GM12878 (cell line): ENCODE measurements at regions not wholly inside any gene's neighbourhood (a gene's known extent, or its start where the extent isn't known, plus 50 kb on each side); places are given as distances from the start of the nearest gene placed in this dataset.

Experiments used
- ATAC-seq: fragments of 200-7000 bp; cut with Tn5 transposase; 3 replicates; pipeline ENCODE4 v1.9.1; 2020; ENCODE audit warnings: mild to moderate bottlenecking, moderate library complexity
- BruUV-seq: library from RNA; stranded (reverse); fragments of 400-500 nt; replicated peaks from 2 replicates; lab custom pipeline; 2021; lab: Mats Ljungman, UMichigan
- CTCF ChIA-PET: fragments of 300-600 bp; sonication (Branson Sonifier 250); formaldehyde crosslinking; extraction: SDS; loops from one replicate; lab custom pipeline; 2021; ENCODE audit warnings: inconsistent platforms; lab: Yijun Ruan, JAX
- POLR2A ChIA-PET: fragments of 350-600 bp; formaldehyde crosslinking; extraction: SDS; loops from one replicate; lab custom pipeline; 2021; ENCODE audit warnings: inconsistent platforms; lab: Charles Lee
- RAD21 ChIA-PET: fragments of 300-600 bp; sonication (Branson Sonifier 250); formaldehyde crosslinking; loops from one replicate; lab custom pipeline; 2023; ENCODE audit warnings: antibody characterized with exemption; ENCODE audit not compliant: unreplicated experiment; lab: Charles Lee
- SMC1A ChIA-PET: fragments of 300-600 bp; sonication (Branson Sonifier 250); formaldehyde crosslinking; loops from one replicate; lab custom pipeline; 2023; ENCODE audit not compliant: unreplicated experiment, uncharacterized antibody; lab: Charles Lee
- DNase-seq: peaks from one replicate; pipeline ENCODE4 v3.0.0-alpha.2; 2011; ENCODE audit warnings: low read depth, low spot score
- FAIRE-seq: peaks from 3 replicates; lab custom pipeline; 2011; peaks lifted over from hg19 to GRCh38; lab: Jason Lieb, UNC
- H2AFZ ChIP-seq: 2 replicates; pipeline ENCODE4 v1.6.0; 2011; ENCODE audit warnings: low read depth, low read length, control low read depth; ENCODE audit not compliant: control insufficient read depth
- H3K27ac ChIP-seq: 2 replicates; pipeline ENCODE4 v1.5.1; 2011; ENCODE audit warnings: control low read depth; ENCODE audit not compliant: control insufficient read depth, insufficient read depth
- H3K27me3 ChIP-seq, 2 experiments: replicated peaks in 1 of 2; 2 replicates each; pipeline versions ENCODE4 v1.6.0 to v1.6.1; 2011; ENCODE audit warnings: low read length in 1 of 2; ENCODE audit not compliant: control insufficient read depth in 2 of 2, insufficient read depth in 2 of 2
- H3K36me3 ChIP-seq, 2 experiments: 2 replicates each; pipeline ENCODE4 v1.5.1; 2011; ENCODE audit warnings: low read length in 1 of 2; ENCODE audit not compliant: control insufficient read depth in 2 of 2, insufficient read depth in 2 of 2
- H3K4me1 ChIP-seq: 2 replicates; pipeline ENCODE4 v1.6.1; 2011; ENCODE audit warnings: mild to moderate bottlenecking, low read length, moderate library complexity, mixed read lengths; ENCODE audit not compliant: control insufficient read depth, insufficient read depth
- H3K4me2 ChIP-seq: 2 replicates; pipeline ENCODE4 v1.6.0; 2011; ENCODE audit warnings: control low read depth; ENCODE audit not compliant: control insufficient read depth, insufficient read depth
- H3K4me3 ChIP-seq: fragments of 200-600 bp; sonication (generic); 2 replicates; pipeline ENCODE4 v1.5.1; 2016
- H3K79me2 ChIP-seq: 2 replicates; pipeline ENCODE4 v1.6.0; 2011; ENCODE audit warnings: low read length; ENCODE audit not compliant: control insufficient read depth, insufficient read depth
- H3K9ac ChIP-seq: 2 replicates; pipeline ENCODE4 v1.8.0; 2011; ENCODE audit warnings: low read length, control low read depth, mixed read lengths; ENCODE audit not compliant: control insufficient read depth, insufficient read depth
- H3K9me3 ChIP-seq: replicated peaks from 3 replicates; pipeline ENCODE4 v1.5.1; 2011; ENCODE audit warnings: mild to moderate bottlenecking, low read length; ENCODE audit not compliant: control insufficient read depth, insufficient read depth
- H4K20me1 ChIP-seq: 2 replicates; pipeline ENCODE4 v1.6.0; 2011; ENCODE audit not compliant: control insufficient read depth, insufficient read depth
- CBX5 ChIP-seq: sonication (generic); IDR thresholded peaks from 2 replicates; pipeline ENCODE4 v1.6.1; 2016; ENCODE audit warnings: low read depth, moderate library complexity, mild to moderate bottlenecking, inconsistent platforms
- CTCF ChIP-seq, 3 experiments: IDR thresholded peaks in 2 of 3; conservative IDR thresholded peaks in 1 of 3; 2 replicates each; pipeline ENCODE4 v1.5.1; 2011; ENCODE audit warnings: low read depth in 3 of 3, low read length in 3 of 3, mild to moderate bottlenecking in 3 of 3, control low read depth in 2 of 3, moderate library complexity in 2 of 3, inconsistent platforms in 1 of 3, mixed read lengths in 1 of 3; ENCODE audit not compliant: control insufficient read depth in 2 of 3, insufficient read depth in 1 of 3; ENCODE audit errors: extremely low read depth in 1 of 3
- E2F8 ChIP-seq: fragments of 450-650 bp; IDR thresholded peaks from 2 replicates; pipeline ENCODE4 v1.6.1; 2018; ENCODE audit warnings: mild to moderate bottlenecking, low read depth, moderate library complexity; ENCODE audit not compliant: partially characterized antibody
- HSF1 ChIP-seq: fragments of 150-350 bp; IDR thresholded peaks from 2 replicates; pipeline ENCODE4 v1.6.1; 2014; ENCODE audit warnings: mild to moderate bottlenecking, low read depth, low read length
- POLR2AphosphoS2 ChIP-seq: IDR thresholded peaks from 2 replicates; pipeline ENCODE4 v1.6.1; 2011; ENCODE audit warnings: low read depth, mild to moderate bottlenecking, low read length, improper control_type of control experiment, moderate library complexity
- RUNX3 ChIP-seq: IDR thresholded peaks from 2 replicates; pipeline ENCODE4 v1.6.1; 2012; ENCODE audit warnings: low read length, inconsistent platforms
- STAT3 ChIP-seq: IDR thresholded peaks from 2 replicates; pipeline ENCODE4 v1.6.1; 2011; ENCODE audit warnings: low read depth, low read length, improper control_type of control experiment
- YBX1 ChIP-seq: fragments of 450-650 bp; IDR thresholded peaks from 2 replicates; pipeline ENCODE4 v1.6.1; 2016; ENCODE audit warnings: antibody characterized with exemption
- YY1 ChIP-seq: IDR thresholded peaks from 2 replicates; pipeline ENCODE4 v1.6.1; 2011; ENCODE audit warnings: low read depth, mild to moderate bottlenecking, low read length
- ZNF207 ChIP-seq: fragments of 450-650 bp; IDR thresholded peaks from 2 replicates; pipeline ENCODE4 v1.6.1; 2014; ENCODE audit warnings: antibody characterized with exemption, mild to moderate bottlenecking, borderline replicate concordance
- WGBS: methylation state at CpG from one replicate; pipeline ENCODE4 v1.1.6; 2016; ENCODE audit warnings: low lambda C conversion rate; ENCODE audit not compliant: insufficient replicate concordance, insufficient coverage; ENCODE audit errors: missing lambda C conversion rate; 5-methylcytosine and 5-hydroxymethylcytosine counted together
- in situ Hi-C: fragments of 300-500 bp; cut with MboI; formaldehyde crosslinking; loops from 9 replicates; pipeline ENCODE4 v1.14.3; 2018; ENCODE audit warnings: mixed read lengths
- intact Hi-C: fragments of 100-400 bp; cut with micrococcal nuclease; formaldehyde crosslinking; loops from one replicate; pipeline ENCODE4 v1.14.2; 2022; ENCODE audit not compliant: unreplicated experiment

GRCh38 chr1:60184521-60184920, 111.0 kb upstream of the C1orf87 start:
- H3K36me3 ChIP-seq, result no peaks in the 10 kb centered on the region
- ChIA-PET RAD21 (no interaction called here), CTCF (no interaction called here), POLR2A (no interaction called here), SMC1A (no interaction called here)
- no peaks in the 10 kb centered on the region for H4K20me1 ChIP-seq
- intact Hi-C loops (no loop called here), in situ Hi-C loops (no loop called here)
- no peaks in the 10 kb centered on the region for H3K27me3 ChIP-seq
- DNase-seq, result no peak
- no peak for ATAC-seq
- H3K4me1 ChIP-seq, result no peaks in the 10 kb centered on the region
- H3K79me2 ChIP-seq, result no peaks in the 10 kb centered on the region
- no peak overlapping the region for H3K27ac ChIP-seq
- BruUV-seq, result no TSS peak
- H3K9ac ChIP-seq, result no peak overlapping the region
- H3K4me2 ChIP-seq, result no peak overlapping the region
- 25% methylated on average over 2 of the region's 2 CpGs for WGBS
- no peak overlapping the region for H3K4me3 ChIP-seq
- H3K9me3 ChIP-seq, result no peaks in the 10 kb centered on the region; the same call in 2 of the 3 replicates
- no peak for FAIRE-seq
- TF ChIP-seq POLR2AphosphoS2 (no peak), YBX1 (no peak), STAT3 (no peak), HSF1 (no peak), CBX5 (no peak), RUNX3 (no peak), CTCF (IDR thresholded peaks at IDR 0.05 in 2 of 3, conservative IDR thresholded peaks at IDR 0.05 in 1 of 3; ENCODE audit: control insufficient read depth in 2 of 3, extremely low read depth in 1 of 3, insufficient read depth in 1 of 3, low read depth in 3 of 3, low read length in 3 of 3) (no peak), YY1 (no peak), E2F8 (no peak), ZNF207 (no peak)
- no peak overlapping the region for H2AFZ ChIP-seq
